GM13976 (cell line): ENCODE measurements at regions not wholly inside any gene's neighbourhood (a gene's known extent, or its start where the extent isn't known, plus 50 kb on each side); places are given as distances from the start of the nearest gene placed in this dataset.

ENCODE experiments used
- DNase-seq: peaks from one replicate; pipeline ENCODE4 v3.0.0; 2012; ENCODE audit warnings: low spot score
- CTCF ChIP-seq: IDR thresholded peaks from 2 replicates; pipeline ENCODE4 v1.5.1; 2012; ENCODE audit warnings: borderline replicate concordance, mild to moderate bottlenecking; ENCODE audit not compliant: insufficient read depth; ENCODE audit errors: extremely low read depth, missing control alignments, control extremely low read depth
- in situ Hi-C: fragments of 300-500 bp; cut with MboI; formaldehyde crosslinking; loops from one replicate; pipeline ENCODE4 v1.12.0; 2022; ENCODE audit warnings: low sequenced_read_pairs, mixed read lengths, inconsistent platforms; ENCODE audit not compliant: unreplicated experiment

- in situ Hi-C loops = no loop called here
- no peak for TF ChIP-seq CTCF
Observed at GRCh38 chr4:157600583-157600982, 380.1 kb downstream of the GRIA2 start.

GRCh38 chr4:157591245-157591644, 370.7 kb downstream of the GRIA2 start:
- in situ Hi-C loops = no loop called here
- TF ChIP-seq CTCF = no peak
- no peak for DNase-seq

More at GRCh38 chr4:157600583-157600982, 380.1 kb downstream of the GRIA2 start:
- no peak for DNase-seq

- DNase-seq = no peak
- no peak for TF ChIP-seq CTCF
- in situ Hi-C loops = no loop called here
Observed at GRCh38 chr4:157590679-157591078, 370.2 kb downstream of the GRIA2 start.

GRCh38 chr4:157587681-157588423, 367.3 kb downstream of the GRIA2 start:
- no peak for TF ChIP-seq CTCF
- no peak for DNase-seq
- in situ Hi-C loops = no loop called here

GRCh38 chr4:157582141-157582540, 361.6 kb downstream of the GRIA2 start:
- no peak for TF ChIP-seq CTCF
- DNase-seq = no peak
- in situ Hi-C loops = no loop called here

DNA sequence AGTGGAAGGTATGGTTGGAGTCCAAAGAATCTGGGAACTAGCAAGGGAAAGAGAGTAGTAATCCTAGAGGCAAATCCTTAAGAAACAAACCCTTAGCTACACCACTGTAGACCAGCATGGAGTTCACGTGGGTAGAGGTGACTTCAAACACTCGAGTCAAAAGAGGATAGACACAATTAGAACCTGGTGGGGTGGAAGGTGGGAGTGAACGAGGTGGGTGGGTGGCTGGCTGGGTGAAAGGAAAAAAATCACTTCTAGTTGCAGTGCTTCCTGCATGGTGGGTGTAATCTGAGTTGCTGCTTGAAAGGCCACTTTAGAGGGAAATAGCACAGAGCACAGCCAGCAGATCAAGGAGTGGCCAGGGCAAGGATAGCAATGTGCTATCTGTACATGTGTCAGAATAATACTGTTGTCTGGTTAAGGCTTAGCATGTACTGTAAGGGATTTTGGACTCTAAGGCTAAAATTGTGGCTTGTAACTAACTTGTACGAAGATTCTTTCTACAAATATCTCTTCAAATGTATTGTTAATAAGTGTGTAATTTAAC, 356.2 kb downstream of the GRIA2 start:
- in situ Hi-C loops = no loop called here
- TF ChIP-seq CTCF = no peak
- DNase-seq = no peak

DNA sequence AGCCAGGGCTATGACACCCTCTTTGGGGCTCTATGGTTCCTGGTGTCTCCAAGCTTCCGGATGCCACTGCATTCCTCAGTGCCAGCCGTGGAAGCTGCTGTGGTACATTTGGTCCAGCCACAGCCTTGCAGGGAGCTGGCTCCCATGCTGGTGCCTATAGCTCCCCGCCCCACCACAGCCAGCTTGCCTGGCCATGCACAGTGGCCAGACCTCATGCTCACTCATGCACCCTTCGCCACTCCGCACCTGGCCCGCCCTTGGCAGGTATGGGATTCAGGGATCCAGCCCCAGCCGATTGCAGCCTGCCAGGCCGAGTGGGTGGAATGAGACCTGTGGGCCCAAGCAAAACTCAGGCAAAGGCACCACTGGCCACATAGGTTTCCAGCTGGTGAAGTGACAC, 354.8 kb downstream of the GRIA2 start:
- in situ Hi-C loops = no loop called here
- no peak for TF ChIP-seq CTCF
- DNase-seq = no peak
